ENCODE measurements at regions not wholly inside any gene's neighbourhood (a gene's known extent, or its start where the extent isn't known, plus 50 kb on each side); places are given as distances from the start of the nearest gene placed in this dataset.

- Mint-ChIP-seq H3K9me3 (peaks cover 3% of the 10 kb centered on the region), H3K27me3 (no peaks in the 10 kb centered on the region), H3K4me1 (no peaks in the 10 kb centered on the region), H3K27ac (no peak overlapping the region), H3K4me3 (no peak overlapping the region), H3K36me3 (no peaks in the 10 kb centered on the region)
These were observed 812.1 kb upstream of the INTU start for GRCh38 chr4:126820631-126821030.

GRCh38 chr4:126821152-126821551 lies 811.6 kb upstream of the INTU start:
- Mint-ChIP-seq H3K27ac (no peak overlapping the region), H3K9me3 (peaks cover 3% of the 10 kb centered on the region), H3K4me1 (no peaks in the 10 kb centered on the region), H3K4me3 (no peak overlapping the region), H3K27me3 (no peaks in the 10 kb centered on the region), H3K36me3 (no peaks in the 10 kb centered on the region)

- H3K4me1 Mint-ChIP-seq: no peaks in the 10 kb centered on the region
- no peak overlapping the region for H3K27ac Mint-ChIP-seq
- no peaks in the 10 kb centered on the region for H3K27me3 Mint-ChIP-seq
- H3K4me3 Mint-ChIP-seq: no peak overlapping the region
- no peaks in the 10 kb centered on the region for H3K36me3 Mint-ChIP-seq
- H3K9me3 Mint-ChIP-seq: peaks cover 8% of the 10 kb centered on the region
These were observed 807.7 kb upstream of the INTU start for GRCh38 chr4:126825083-126825482.

- Mint-ChIP-seq H3K9me3 (peaks cover 19% of the 10 kb centered on the region), H3K4me1 (no peaks in the 10 kb centered on the region), H3K36me3 (no peaks in the 10 kb centered on the region), H3K27ac (no peak overlapping the region), H3K4me3 (no peak overlapping the region), H3K27me3 (no peaks in the 10 kb centered on the region)
These were observed 805.1 kb upstream of the INTU start for GRCh38 chr4:126827669-126828068.

GRCh38 chr4:126834854-126835253 lies 797.9 kb upstream of the INTU start:
- Mint-ChIP-seq H3K4me1 (no peaks in the 10 kb centered on the region), H3K4me3 (no peak overlapping the region), H3K27ac (no peak overlapping the region), H3K9me3 (peaks cover 35% of the 10 kb centered on the region), H3K36me3 (no peaks in the 10 kb centered on the region), H3K27me3 (no peaks in the 10 kb centered on the region)

GRCh38 chr4:126838941-126839679 lies 793.6 kb upstream of the INTU start:
- no peaks in the 10 kb centered on the region for H3K36me3 Mint-ChIP-seq
- H3K27ac Mint-ChIP-seq: no peak overlapping the region
- H3K27me3 Mint-ChIP-seq: no peaks in the 10 kb centered on the region
- peaks cover 12% of the 10 kb centered on the region for H3K9me3 Mint-ChIP-seq
- no peaks in the 10 kb centered on the region for H3K4me1 Mint-ChIP-seq
- H3K4me3 Mint-ChIP-seq: no peak overlapping the region

GRCh38 chr4:126843492-126844067 lies 789.2 kb upstream of the INTU start:
- Mint-ChIP-seq H3K27me3 (no peaks in the 10 kb centered on the region), H3K27ac (no peak overlapping the region), H3K4me1 (no peaks in the 10 kb centered on the region), H3K9me3 (peaks cover 15% of the 10 kb centered on the region), H3K4me3 (no peak overlapping the region), H3K36me3 (no peaks in the 10 kb centered on the region)

- H3K4me3 Mint-ChIP-seq: no peak overlapping the region
- H3K4me1 Mint-ChIP-seq: no peaks in the 10 kb centered on the region
- H3K36me3 Mint-ChIP-seq: no peaks in the 10 kb centered on the region
- peaks cover 15% of the 10 kb centered on the region for H3K9me3 Mint-ChIP-seq
- H3K27ac Mint-ChIP-seq: no peak overlapping the region
- no peaks in the 10 kb centered on the region for H3K27me3 Mint-ChIP-seq
These were observed 782.5 kb upstream of the INTU start for GRCh38 chr4:126850286-126850685.

- H3K36me3 Mint-ChIP-seq: no peaks in the 10 kb centered on the region
- peaks cover 13% of the 10 kb centered on the region for H3K9me3 Mint-ChIP-seq
- no peaks in the 10 kb centered on the region for H3K4me1 Mint-ChIP-seq
- H3K4me3 Mint-ChIP-seq: no peak overlapping the region
- no peak overlapping the region for H3K27ac Mint-ChIP-seq
- H3K27me3 Mint-ChIP-seq: no peaks in the 10 kb centered on the region
These were observed 781.4 kb upstream of the INTU start for GRCh38 chr4:126851391-126851790.

- H3K4me3 Mint-ChIP-seq: no peak overlapping the region
- H3K4me1 Mint-ChIP-seq: no peaks in the 10 kb centered on the region
- H3K27ac Mint-ChIP-seq: no peak overlapping the region
- peaks cover under 1% of the 10 kb centered on the region for H3K9me3 Mint-ChIP-seq
- H3K27me3 Mint-ChIP-seq: no peaks in the 10 kb centered on the region
- no peaks in the 10 kb centered on the region for H3K36me3 Mint-ChIP-seq
These were observed 779.0 kb upstream of the INTU start for GRCh38 chr4:126853715-126854114.

GRCh38 chr4:126856906-126857305 lies 775.9 kb upstream of the INTU start:
- Mint-ChIP-seq H3K27ac (no peak overlapping the region), H3K9me3 (peaks cover 7% of the 10 kb centered on the region), H3K27me3 (no peaks in the 10 kb centered on the region), H3K36me3 (no peaks in the 10 kb centered on the region), H3K4me3 (no peak overlapping the region), H3K4me1 (no peaks in the 10 kb centered on the region)

GRCh38 chr4:126859314-126859713 lies 773.4 kb upstream of the INTU start:
- Mint-ChIP-seq H3K27ac (no peak overlapping the region), H3K27me3 (no peaks in the 10 kb centered on the region), H3K4me1 (no peaks in the 10 kb centered on the region), H3K4me3 (no peak overlapping the region), H3K36me3 (no peaks in the 10 kb centered on the region), H3K9me3 (peaks cover 7% of the 10 kb centered on the region)

GRCh38 chr4:126859872-126860271 lies 772.9 kb upstream of the INTU start:
- no peaks in the 10 kb centered on the region for H3K36me3 Mint-ChIP-seq
- no peak overlapping the region for H3K4me3 Mint-ChIP-seq
- H3K4me1 Mint-ChIP-seq: no peaks in the 10 kb centered on the region
- H3K27ac Mint-ChIP-seq: no peak overlapping the region
- H3K9me3 Mint-ChIP-seq: peaks cover 7% of the 10 kb centered on the region
- no peaks in the 10 kb centered on the region for H3K27me3 Mint-ChIP-seq

GRCh38 chr4:126860308-126860707 lies 772.4 kb upstream of the INTU start:
- H3K4me1 Mint-ChIP-seq: no peaks in the 10 kb centered on the region
- H3K4me3 Mint-ChIP-seq: no peak overlapping the region
- H3K27ac Mint-ChIP-seq: no peak overlapping the region
- no peaks in the 10 kb centered on the region for H3K27me3 Mint-ChIP-seq
- peaks cover 7% of the 10 kb centered on the region for H3K9me3 Mint-ChIP-seq
- no peaks in the 10 kb centered on the region for H3K36me3 Mint-ChIP-seq

GRCh38 chr4:126869967-126870366 lies 762.8 kb upstream of the INTU start:
- peaks cover 28% of the 10 kb centered on the region for H3K9me3 Mint-ChIP-seq

GRCh38 chr4:126871810-126872209 lies 760.9 kb upstream of the INTU start:
- Mint-ChIP-seq H3K9me3 (peaks cover 28% of the 10 kb centered on the region), H3K27me3 (no peaks in the 10 kb centered on the region), H3K4me3 (no peak overlapping the region), H3K36me3 (no peaks in the 10 kb centered on the region), H3K4me1 (no peaks in the 10 kb centered on the region), H3K27ac (no peak overlapping the region)

More at GRCh38 chr4:126869967-126870366, 762.8 kb upstream of the INTU start:
- no peaks in the 10 kb centered on the region for H3K27me3 Mint-ChIP-seq
- H3K36me3 Mint-ChIP-seq: no peaks in the 10 kb centered on the region
- no peak overlapping the region for H3K27ac Mint-ChIP-seq
- no peak overlapping the region for H3K4me3 Mint-ChIP-seq
- H3K4me1 Mint-ChIP-seq: no peaks in the 10 kb centered on the region

GRCh38 chr4:126874533-126874932 lies 758.2 kb upstream of the INTU start:
- no peaks in the 10 kb centered on the region for H3K4me1 Mint-ChIP-seq
- no peak overlapping the region for H3K27ac Mint-ChIP-seq
- H3K36me3 Mint-ChIP-seq: no peaks in the 10 kb centered on the region
- H3K9me3 Mint-ChIP-seq: peaks cover 21% of the 10 kb centered on the region
- H3K4me3 Mint-ChIP-seq: no peak overlapping the region
- no peaks in the 10 kb centered on the region for H3K27me3 Mint-ChIP-seq

All from activated naive CD4-positive, alpha-beta T cell treated with anti-CD3 and anti-CD28 coated beads, Interleukin-2, amount 50 U/mL, for 24 hours (primary cell).